ENCODE measurements at regions not wholly inside any gene's neighbourhood (a gene's known extent, or its start where the extent isn't known, plus 50 kb on each side); places are given as distances from the start of the nearest gene placed in this dataset.

DNA sequence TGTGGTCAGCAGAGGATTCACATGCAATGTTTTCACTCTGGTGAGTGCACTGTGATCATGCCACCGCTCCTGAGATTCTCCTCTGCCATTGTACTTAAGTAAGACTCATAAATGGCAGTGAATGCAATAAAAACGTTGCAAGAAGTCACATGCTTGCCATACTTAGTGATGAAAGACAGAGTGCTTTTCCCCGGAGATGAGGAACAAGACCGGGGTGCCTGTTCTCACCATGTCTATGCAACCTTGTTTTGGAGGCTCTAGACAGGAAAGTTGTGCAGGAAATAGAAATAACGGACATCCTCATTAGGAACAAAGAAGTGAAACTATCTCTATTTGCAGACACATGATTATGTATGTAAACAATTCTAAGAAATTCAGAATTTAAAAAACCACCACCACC is 84.7 kb upstream of the IRX2 start:
- H3K27ac Mint-ChIP-seq = no peak overlapping the region
- no peaks in the 10 kb centered on the region for H3K36me3 Mint-ChIP-seq (ENCODE audit: low read depth)
- Histone ChIP-seq H3K36me3 (ENCODE audit: insufficient read depth) (no peaks in the 10 kb centered on the region), H3K27me3 (ENCODE audit: insufficient read depth) (no peaks in the 10 kb centered on the region), H3K4me1 (ENCODE audit: insufficient read depth) (no peaks in the 10 kb centered on the region), H3F3A (replicated peaks; ENCODE audit: low read depth) (no peaks in the 10 kb centered on the region), H3K79me2 (replicated peaks; ENCODE audit: insufficient read depth) (no peaks in the 10 kb centered on the region), H3K4me3 (no peak overlapping the region), H2AFZ (no peak overlapping the region), H3K4me2 (no peak overlapping the region), H4K20me1 (replicated peaks; ENCODE audit: insufficient read depth) (no peaks in the 10 kb centered on the region), H3K27ac (ENCODE audit: low read depth) (no peak overlapping the region), H3K9me2 (ENCODE audit: insufficient read depth) (peaks cover 8% of the 10 kb centered on the region; the same call in 1 of the 2 replicates)
- H3K27me3 Mint-ChIP-seq (ENCODE audit: insufficient read depth, low read depth, poor library complexity) = peaks cover 2% of the 10 kb centered on the region
- TF ChIP-seq, protein P1, sequence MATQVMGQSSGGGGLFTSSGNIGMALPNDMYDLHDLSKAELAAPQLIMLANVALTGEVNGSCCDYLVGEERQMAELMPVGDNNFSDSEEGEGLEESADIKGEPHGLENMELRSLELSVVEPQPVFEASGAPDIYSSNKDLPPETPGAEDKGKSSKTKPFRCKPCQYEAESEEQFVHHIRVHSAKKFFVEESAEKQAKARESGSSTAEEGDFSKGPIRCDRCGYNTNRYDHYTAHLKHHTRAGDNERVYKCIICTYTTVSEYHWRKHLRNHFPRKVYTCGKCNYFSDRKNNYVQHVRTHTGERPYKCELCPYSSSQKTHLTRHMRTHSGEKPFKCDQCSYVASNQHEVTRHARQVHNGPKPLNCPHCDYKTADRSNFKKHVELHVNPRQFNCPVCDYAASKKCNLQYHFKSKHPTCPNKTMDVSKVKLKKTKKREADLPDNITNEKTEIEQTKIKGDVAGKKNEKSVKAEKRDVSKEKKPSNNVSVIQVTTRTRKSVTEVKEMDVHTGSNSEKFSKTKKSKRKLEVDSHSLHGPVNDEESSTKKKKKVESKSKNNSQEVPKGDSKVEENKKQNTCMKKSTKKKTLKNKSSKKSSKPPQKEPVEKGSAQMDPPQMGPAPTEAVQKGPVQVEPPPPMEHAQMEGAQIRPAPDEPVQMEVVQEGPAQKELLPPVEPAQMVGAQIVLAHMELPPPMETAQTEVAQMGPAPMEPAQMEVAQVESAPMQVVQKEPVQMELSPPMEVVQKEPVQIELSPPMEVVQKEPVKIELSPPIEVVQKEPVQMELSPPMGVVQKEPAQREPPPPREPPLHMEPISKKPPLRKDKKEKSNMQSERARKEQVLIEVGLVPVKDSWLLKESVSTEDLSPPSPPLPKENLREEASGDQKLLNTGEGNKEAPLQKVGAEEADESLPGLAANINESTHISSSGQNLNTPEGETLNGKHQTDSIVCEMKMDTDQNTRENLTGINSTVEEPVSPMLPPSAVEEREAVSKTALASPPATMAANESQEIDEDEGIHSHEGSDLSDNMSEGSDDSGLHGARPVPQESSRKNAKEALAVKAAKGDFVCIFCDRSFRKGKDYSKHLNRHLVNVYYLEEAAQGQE (IDR thresholded peaks at IDR 0.05; ENCODE audit: unreplicated experiment) = no peak
- TF ChIP-seq EZH2phosphoT487 (IDR thresholded peaks at IDR 0.05; ENCODE audit: unreplicated experiment) (no peak), ZNF114 (CRISPR knock-in tag; IDR thresholded peaks at IDR 0.05) (no peak), ZNF331 (CRISPR knock-in tag; IDR thresholded peaks at IDR 0.05; ENCODE audit: low read depth) (no peak), STAT1 (IDR thresholded peaks at IDR 0.05; ENCODE audit: unreplicated experiment) (no peak), NANOG (IDR thresholded peaks at IDR 0.05; ENCODE audit: borderline replicate concordance) (no peak), POLR2AphosphoS5 (IDR thresholded peaks at IDR 0.05; ENCODE audit: low read depth) (no peak), CREB1 (CRISPR knock-in tag; IDR thresholded peaks at IDR 0.05; ENCODE audit: low read depth) (no peak), JUNB (IDR thresholded peaks at IDR 0.05; ENCODE audit: unreplicated experiment) (no peak), EZH2 (IDR thresholded peaks at IDR 0.05; ENCODE audit: low read depth, unreplicated experiment) (no peak)
- TF ChIP-seq, protein P2, sequence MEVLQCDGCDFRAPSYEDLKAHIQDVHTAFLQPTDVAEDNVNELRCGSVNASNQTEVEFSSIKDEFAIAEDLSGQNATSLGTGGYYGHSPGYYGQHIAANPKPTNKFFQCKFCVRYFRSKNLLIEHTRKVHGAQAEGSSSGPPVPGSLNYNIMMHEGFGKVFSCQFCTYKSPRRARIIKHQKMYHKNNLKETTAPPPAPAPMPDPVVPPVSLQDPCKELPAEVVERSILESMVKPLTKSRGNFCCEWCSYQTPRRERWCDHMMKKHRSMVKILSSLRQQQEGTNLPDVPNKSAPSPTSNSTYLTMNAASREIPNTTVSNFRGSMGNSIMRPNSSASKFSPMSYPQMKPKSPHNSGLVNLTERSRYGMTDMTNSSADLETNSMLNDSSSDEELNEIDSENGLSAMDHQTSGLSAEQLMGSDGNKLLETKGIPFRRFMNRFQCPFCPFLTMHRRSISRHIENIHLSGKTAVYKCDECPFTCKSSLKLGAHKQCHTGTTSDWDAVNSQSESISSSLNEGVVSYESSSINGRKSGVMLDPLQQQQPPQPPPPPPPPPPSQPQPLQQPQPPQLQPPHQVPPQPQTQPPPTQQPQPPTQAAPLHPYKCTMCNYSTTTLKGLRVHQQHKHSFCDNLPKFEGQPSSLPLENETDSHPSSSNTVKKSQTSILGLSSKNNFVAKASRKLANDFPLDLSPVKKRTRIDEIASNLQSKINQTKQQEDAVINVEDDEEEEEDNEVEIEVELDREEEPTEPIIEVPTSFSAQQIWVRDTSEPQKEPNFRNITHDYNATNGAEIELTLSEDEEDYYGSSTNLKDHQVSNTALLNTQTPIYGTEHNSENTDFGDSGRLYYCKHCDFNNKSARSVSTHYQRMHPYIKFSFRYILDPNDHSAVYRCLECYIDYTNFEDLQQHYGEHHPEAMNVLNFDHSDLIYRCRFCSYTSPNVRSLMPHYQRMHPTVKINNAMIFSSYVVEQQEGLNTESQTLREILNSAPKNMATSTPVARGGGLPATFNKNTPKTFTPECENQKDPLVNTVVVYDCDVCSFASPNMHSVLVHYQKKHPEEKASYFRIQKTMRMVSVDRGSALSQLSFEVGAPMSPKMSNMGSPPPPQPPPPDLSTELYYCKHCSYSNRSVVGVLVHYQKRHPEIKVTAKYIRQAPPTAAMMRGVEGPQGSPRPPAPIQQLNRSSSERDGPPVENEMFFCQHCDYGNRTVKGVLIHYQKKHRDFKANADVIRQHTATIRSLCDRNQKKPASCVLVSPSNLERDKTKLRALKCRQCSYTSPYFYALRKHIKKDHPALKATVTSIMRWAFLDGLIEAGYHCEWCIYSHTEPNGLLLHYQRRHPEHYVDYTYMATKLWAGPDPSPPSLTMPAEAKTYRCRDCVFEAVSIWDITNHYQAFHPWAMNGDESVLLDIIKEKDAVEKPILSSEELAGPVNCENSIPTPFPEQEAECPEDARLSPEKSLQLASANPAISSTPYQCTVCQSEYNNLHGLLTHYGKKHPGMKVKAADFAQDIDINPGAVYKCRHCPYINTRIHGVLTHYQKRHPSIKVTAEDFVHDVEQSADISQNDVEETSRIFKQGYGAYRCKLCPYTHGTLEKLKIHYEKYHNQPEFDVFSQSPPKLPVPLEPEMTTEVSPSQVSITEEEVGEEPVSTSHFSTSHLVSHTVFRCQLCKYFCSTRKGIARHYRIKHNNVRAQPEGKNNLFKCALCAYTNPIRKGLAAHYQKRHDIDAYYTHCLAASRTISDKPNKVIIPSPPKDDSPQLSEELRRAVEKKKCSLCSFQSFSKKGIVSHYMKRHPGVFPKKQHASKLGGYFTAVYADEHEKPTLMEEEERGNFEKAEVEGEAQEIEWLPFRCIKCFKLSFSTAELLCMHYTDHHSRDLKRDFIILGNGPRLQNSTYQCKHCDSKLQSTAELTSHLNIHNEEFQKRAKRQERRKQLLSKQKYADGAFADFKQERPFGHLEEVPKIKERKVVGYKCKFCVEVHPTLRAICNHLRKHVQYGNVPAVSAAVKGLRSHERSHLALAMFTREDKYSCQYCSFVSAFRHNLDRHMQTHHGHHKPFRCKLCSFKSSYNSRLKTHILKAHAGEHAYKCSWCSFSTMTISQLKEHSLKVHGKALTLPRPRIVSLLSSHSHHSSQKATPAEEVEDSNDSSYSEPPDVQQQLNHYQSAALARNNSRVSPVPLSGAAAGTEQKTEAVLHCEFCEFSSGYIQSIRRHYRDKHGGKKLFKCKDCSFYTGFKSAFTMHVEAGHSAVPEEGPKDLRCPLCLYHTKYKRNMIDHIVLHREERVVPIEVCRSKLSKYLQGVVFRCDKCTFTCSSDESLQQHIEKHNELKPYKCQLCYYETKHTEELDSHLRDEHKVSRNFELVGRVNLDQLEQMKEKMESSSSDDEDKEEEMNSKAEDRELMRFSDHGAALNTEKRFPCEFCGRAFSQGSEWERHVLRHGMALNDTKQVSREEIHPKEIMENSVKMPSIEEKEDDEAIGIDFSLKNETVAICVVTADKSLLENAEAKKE (CRISPR knock-in tag; IDR thresholded peaks at IDR 0.05) = no peak
- TF ChIP-seq, protein P3, sequence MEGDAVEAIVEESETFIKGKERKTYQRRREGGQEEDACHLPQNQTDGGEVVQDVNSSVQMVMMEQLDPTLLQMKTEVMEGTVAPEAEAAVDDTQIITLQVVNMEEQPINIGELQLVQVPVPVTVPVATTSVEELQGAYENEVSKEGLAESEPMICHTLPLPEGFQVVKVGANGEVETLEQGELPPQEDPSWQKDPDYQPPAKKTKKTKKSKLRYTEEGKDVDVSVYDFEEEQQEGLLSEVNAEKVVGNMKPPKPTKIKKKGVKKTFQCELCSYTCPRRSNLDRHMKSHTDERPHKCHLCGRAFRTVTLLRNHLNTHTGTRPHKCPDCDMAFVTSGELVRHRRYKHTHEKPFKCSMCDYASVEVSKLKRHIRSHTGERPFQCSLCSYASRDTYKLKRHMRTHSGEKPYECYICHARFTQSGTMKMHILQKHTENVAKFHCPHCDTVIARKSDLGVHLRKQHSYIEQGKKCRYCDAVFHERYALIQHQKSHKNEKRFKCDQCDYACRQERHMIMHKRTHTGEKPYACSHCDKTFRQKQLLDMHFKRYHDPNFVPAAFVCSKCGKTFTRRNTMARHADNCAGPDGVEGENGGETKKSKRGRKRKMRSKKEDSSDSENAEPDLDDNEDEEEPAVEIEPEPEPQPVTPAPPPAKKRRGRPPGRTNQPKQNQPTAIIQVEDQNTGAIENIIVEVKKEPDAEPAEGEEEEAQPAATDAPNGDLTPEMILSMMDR (conservative IDR thresholded peaks at IDR 0.05; ENCODE audit: low read depth in 2 of 2) = no peak
- H3K4me1 Mint-ChIP-seq = peaks cover 7% of the 10 kb centered on the region; the same call in 2 of the 3 replicates
- no peaks in the 10 kb centered on the region for H3K9me3 Mint-ChIP-seq
- no peak for ATAC-seq
- no peak overlapping the region for H3K4me3 Mint-ChIP-seq
- no peak for DNase-seq (ENCODE audit: low spot score)
